ENCODE measurements at regions not wholly inside any gene's neighbourhood (a gene's known extent, or its start where the extent isn't known, plus 50 kb on each side); places are given as distances from the start of the nearest gene placed in this dataset.

- TF ChIP-seq CTCF (IDR thresholded peaks at IDR 0.05) (no peak), POLR2AphosphoS5 (IDR thresholded peaks at IDR 0.05; ENCODE audit: insufficient read depth in 1 of 2, low read depth in 1 of 2) (no peak)
Measured at GRCh38 chr9:80004714-80005113, 432.9 kb downstream of the TLE4 start.

Data from vagina (tissue), 2 donors.